Stimulated activated naive CD8-positive, alpha-beta T cell treated with anti-CD3 and anti-CD28 coated beads, Interleukin-15, Interleukin-2, amounts not matched to agents 100 ng/mL and 50 ng/mL, for 24 hours (primary cell): ENCODE measurements at regions not wholly inside any gene's neighbourhood (a gene's known extent, or its start where the extent isn't known, plus 50 kb on each side); places are given as distances from the start of the nearest gene placed in this dataset.
"Not testable (repeated sequence)": the region's sequence is repeated elsewhere in the genome, so short reads cannot be mapped to it uniquely, and the experiment has no call there.

Experiments used
- H3K27ac Mint-ChIP-seq: one replicate; pipeline ENCODE4 v1.8.0; 2021; ENCODE audit warnings: mild to moderate bottlenecking, mixed read lengths
- H3K27me3 Mint-ChIP-seq: one replicate; pipeline ENCODE4 v1.8.0; 2021; ENCODE audit warnings: mixed read lengths
- H3K36me3 Mint-ChIP-seq: one replicate; pipeline ENCODE4 v1.8.0; 2021; ENCODE audit warnings: low read depth, mixed read lengths
- H3K4me1 Mint-ChIP-seq: one replicate; pipeline ENCODE4 v1.8.0; 2021; ENCODE audit warnings: low read depth, mixed read lengths
- H3K4me3 Mint-ChIP-seq: one replicate; pipeline ENCODE4 v1.8.0; 2021; ENCODE audit warnings: mild to moderate bottlenecking, mixed read lengths
- H3K9me3 Mint-ChIP-seq: one replicate; pipeline ENCODE4 v1.8.0; 2021; ENCODE audit warnings: mixed read lengths

DNA sequence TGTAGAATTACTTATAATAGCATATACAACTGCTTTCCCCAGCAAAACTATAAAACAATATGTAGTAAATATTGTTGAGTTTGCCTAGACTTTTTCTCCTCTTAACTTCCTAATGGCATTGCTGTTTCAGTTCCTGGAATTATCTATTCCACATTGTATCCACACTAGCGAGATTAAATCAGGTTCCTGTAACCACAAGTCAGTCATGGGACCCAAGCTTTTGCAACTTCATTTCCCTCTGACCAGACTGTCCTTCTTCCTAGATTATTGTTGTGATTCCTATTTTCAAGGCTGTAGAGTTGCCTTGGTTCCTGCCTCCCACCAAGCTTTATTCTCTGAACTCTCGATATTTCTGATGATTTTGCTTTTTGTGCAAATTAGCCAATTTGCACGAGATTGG, 173.3 kb upstream of the ZNF804B start:
- no peaks in the 10 kb centered on the region for H3K36me3 Mint-ChIP-seq
- no peaks in the 10 kb centered on the region for H3K4me1 Mint-ChIP-seq
- H3K27ac Mint-ChIP-seq = no peak overlapping the region
- no peak overlapping the region for H3K4me3 Mint-ChIP-seq
- no peaks in the 10 kb centered on the region for H3K27me3 Mint-ChIP-seq
- no peaks in the 10 kb centered on the region for H3K9me3 Mint-ChIP-seq

DNA sequence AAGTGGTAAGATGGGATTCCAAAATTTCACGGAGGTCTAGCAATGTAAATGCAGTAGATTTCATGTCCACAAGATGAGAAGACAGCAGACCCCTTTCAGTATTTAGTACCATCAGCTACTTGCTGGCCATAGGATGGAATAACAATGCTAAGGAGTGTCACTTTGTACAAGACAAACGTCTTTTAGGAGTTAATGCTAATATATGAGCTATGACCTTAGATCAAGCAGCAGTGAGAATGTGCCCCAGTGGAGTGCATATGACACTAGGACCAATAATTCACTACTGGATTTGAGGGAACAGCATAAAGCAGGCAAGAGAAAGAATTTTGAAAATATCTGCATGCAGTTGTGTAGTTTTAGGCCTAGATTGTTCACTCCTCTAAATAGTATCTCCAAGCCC, 182.8 kb upstream of the ZNF804B start:
- Mint-ChIP-seq H3K4me3 (no peak overlapping the region), H3K27me3 (no peaks in the 10 kb centered on the region), H3K36me3 (no peaks in the 10 kb centered on the region), H3K9me3 (peaks cover 3% of the 10 kb centered on the region), H3K27ac (no peak overlapping the region), H3K4me1 (no peaks in the 10 kb centered on the region)

DNA sequence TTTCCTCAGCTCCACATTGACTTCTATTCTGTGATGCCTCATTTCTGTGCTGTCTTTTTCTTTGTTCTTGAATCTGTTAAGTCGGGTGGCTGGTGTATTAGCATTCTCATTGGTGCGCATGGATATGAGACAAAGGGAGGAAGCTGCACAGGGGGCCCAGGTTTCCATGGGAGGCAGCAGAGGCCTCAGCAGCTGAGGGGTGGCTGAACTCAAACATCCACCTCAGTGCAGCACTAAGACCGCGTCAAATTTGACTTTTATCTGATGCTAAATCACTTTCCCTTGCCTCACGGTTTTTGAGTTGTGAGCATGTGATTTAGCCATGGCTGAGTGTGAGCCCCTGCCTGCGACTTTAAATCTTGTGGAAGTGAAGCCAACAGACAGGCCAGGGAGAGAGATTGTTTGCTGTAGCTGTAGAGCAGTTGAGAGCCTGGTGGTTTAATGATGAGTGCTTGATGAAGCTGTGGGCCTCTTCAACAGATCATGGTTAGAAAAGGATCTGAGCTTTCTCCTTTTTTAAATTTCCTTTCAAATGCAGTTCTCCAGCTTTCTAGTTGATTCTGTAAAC, 193.3 kb upstream of the ZNF804B start:
- no peaks in the 10 kb centered on the region for H3K9me3 Mint-ChIP-seq
- no peaks in the 10 kb centered on the region for H3K4me1 Mint-ChIP-seq
- no peak overlapping the region for H3K27ac Mint-ChIP-seq
- H3K4me3 Mint-ChIP-seq = no peak overlapping the region
- H3K27me3 Mint-ChIP-seq = no peaks in the 10 kb centered on the region
- no peaks in the 10 kb centered on the region for H3K36me3 Mint-ChIP-seq

DNA sequence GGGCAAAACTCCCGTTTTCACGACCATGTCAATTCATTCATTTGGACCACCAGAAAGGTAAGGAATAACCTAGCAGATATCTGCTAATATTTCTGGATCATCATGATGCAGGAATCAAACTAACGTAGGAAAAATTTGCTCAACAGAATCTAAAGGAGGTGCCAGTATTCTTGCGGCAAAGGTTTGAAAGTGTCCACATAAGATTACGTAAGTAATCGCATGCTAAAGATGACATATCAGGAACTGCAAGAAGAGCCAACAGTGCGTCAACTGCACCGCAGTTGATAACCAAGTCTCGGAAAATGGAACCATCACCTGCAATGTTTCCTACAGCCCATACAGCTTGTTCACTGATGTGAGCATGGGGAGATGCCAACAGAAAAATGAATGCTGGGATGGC, 194.1 kb upstream of the ZNF804B start:
- H3K27me3 Mint-ChIP-seq = no peaks in the 10 kb centered on the region
- H3K36me3 Mint-ChIP-seq = no peaks in the 10 kb centered on the region
- H3K27ac Mint-ChIP-seq = no peak overlapping the region
- no peak overlapping the region for H3K4me3 Mint-ChIP-seq
- H3K9me3 Mint-ChIP-seq = no peaks in the 10 kb centered on the region
- no peaks in the 10 kb centered on the region for H3K4me1 Mint-ChIP-seq

DNA sequence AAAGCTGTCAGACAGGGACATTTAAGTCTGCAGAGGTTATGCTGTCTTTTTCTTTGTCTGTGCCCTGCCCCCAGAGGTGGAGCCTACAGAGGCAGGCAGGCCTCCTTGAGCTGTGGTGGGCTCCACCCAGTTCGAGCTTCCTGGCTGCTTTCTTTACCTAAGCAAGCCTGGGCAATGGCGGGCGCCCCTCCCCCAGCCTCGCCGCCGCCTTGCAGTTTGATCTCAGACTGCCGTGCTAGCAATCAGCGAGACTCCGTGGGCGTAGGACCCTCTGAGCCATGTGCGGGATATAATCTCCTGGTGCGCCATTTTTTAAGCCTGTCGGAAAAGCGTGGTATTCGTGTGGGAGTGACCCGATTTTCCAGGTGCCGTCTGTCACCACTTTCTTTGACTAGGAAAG, 203.1 kb upstream of the ZNF804B start:
- H3K27me3 Mint-ChIP-seq, H3K4me3 Mint-ChIP-seq, H3K4me1 Mint-ChIP-seq, H3K9me3 Mint-ChIP-seq, H3K27ac Mint-ChIP-seq, H3K36me3 Mint-ChIP-seq: not testable (repeated sequence)

DNA sequence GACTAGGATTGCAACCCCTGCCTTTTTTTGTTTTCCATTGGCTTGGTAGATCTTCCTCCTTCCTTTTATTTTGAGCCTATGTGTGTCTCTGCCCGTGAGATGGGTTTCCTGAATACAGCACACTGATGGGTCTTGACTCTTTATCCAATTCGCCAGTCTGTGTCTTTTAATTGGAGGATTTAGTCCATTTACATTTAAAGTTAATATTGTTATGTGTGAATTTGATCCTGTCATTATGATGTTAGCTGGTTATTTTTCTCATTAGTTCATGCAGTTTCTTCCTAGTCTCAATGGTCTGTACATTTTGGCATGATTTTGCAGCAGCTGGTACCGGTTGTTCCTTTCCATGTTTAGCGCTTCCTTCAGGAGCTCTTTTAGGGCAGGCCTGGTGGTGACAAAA, 204.7 kb upstream of the ZNF804B start:
- H3K27me3 Mint-ChIP-seq, H3K4me3 Mint-ChIP-seq, H3K4me1 Mint-ChIP-seq, H3K9me3 Mint-ChIP-seq, H3K27ac Mint-ChIP-seq, H3K36me3 Mint-ChIP-seq: not testable (repeated sequence)

DNA sequence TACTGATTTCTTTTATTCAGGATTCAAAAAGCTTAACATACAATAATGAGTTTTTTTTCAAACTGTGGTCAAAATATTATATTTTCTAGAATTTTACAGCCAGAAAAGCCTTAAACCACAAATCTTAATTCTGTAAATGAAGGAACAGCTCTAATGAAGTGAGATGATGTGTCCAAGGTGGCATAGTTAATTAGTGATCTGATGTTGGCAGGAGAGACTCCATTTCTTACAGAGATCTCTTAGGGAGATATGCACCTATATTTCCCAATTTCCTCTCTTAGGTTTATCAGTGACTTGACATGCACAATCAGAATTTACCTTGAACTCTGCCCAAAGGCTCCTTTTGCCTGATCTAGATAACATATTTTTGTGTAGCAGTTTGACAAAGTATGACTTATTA, 211.1 kb upstream of the ZNF804B start:
- no peak overlapping the region for H3K4me3 Mint-ChIP-seq
- H3K4me1 Mint-ChIP-seq = no peaks in the 10 kb centered on the region
- no peak overlapping the region for H3K27ac Mint-ChIP-seq
- peaks cover 9% of the 10 kb centered on the region for H3K9me3 Mint-ChIP-seq
- no peaks in the 10 kb centered on the region for H3K27me3 Mint-ChIP-seq
- peaks cover 3% of the 10 kb centered on the region for H3K36me3 Mint-ChIP-seq

DNA sequence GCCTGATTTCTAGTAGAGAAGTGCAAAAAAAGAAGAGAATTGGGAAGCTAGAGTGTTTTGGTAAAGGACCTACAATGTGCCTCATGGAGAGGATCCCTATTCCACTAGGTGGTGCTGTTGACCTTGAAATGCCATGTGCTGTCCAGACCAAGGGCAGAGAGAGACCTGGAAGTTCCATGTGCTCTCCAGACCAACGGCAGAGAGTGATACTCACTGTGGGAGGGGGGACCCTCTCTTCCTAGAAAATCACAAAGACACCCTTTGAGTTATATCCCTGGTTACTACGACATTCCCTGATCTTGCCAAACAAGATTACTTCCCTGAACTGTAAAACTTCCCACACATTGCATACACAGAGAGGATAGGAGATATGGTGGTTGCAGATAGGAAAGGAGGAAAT, 212.7 kb upstream of the ZNF804B start:
- Mint-ChIP-seq H3K9me3 (peaks cover 9% of the 10 kb centered on the region), H3K36me3 (peaks cover 3% of the 10 kb centered on the region), H3K4me3 (no peak overlapping the region), H3K27me3 (no peaks in the 10 kb centered on the region), H3K4me1 (no peaks in the 10 kb centered on the region), H3K27ac (no peak overlapping the region)

DNA sequence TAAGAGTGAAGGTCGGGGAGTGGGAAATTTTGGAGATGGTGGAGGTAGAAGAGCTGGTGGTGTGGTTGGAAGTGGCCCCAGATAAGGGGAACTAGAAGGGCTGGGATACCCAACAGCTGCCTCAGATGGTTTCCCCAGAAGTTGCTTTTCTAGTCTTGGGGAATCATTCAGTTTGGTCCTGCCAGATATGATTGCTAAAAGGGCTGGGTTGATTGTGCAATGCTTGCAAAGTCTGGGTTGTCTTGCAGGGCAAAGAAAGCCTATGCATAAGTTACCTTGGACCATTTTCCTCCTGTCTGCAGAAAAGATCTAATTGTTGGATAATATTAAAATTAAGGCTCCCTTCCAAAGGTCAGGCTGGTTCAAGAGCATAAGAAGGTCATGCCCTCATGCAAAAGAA, 213.8 kb upstream of the ZNF804B start:
- H3K36me3 Mint-ChIP-seq = peaks cover 3% of the 10 kb centered on the region
- H3K4me3 Mint-ChIP-seq = no peak overlapping the region
- no peaks in the 10 kb centered on the region for H3K4me1 Mint-ChIP-seq
- H3K27ac Mint-ChIP-seq = no peak overlapping the region
- H3K9me3 Mint-ChIP-seq = peaks cover 9% of the 10 kb centered on the region
- H3K27me3 Mint-ChIP-seq = no peaks in the 10 kb centered on the region

DNA sequence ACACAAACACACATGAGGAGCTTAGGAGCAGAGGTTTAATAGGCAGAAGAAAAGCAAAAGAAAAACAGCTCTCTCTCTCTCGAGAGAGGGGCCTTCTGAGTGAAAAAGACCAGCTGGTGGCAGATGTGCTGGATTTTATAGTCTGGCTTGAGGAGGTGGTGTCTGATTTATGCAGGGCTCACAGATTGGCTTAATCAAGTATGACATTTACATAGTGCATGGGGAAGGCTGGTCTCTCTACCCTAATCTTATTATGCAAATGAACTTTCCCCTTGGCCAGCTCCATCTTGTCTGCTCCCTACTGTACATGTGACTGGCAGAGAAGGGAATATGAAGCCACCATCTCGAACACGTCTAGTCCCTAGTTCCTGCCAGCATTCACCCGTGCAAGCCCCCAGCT, 219.5 kb upstream of the ZNF804B start:
- Mint-ChIP-seq H3K27me3 (no peaks in the 10 kb centered on the region), H3K9me3 (peaks cover 5% of the 10 kb centered on the region), H3K27ac (no peak overlapping the region), H3K36me3 (no peaks in the 10 kb centered on the region), H3K4me3 (no peak overlapping the region), H3K4me1 (no peaks in the 10 kb centered on the region)

DNA sequence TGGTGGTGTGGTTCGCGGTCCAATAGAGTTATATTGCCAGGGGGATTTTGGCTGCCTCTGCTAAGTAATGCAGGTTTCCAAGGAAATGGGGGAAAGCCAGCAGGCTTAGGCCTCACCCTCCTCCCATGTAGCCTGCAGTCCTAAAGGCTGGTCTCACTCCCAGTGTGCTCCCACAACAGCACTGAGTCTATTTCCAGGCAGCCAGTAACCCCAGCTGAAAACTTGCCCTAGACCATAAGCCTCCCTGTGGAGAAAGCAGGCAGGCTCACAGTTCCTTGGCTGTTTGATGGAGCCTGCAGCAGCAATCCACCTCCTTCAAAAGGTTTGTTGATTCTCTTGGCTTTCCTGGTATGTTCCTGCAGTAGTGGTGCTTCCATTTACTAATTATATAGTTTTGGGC, 220.0 kb upstream of the ZNF804B start:
- no peak overlapping the region for H3K27ac Mint-ChIP-seq
- no peaks in the 10 kb centered on the region for H3K27me3 Mint-ChIP-seq
- no peaks in the 10 kb centered on the region for H3K36me3 Mint-ChIP-seq
- H3K4me1 Mint-ChIP-seq = no peaks in the 10 kb centered on the region
- H3K4me3 Mint-ChIP-seq = no peak overlapping the region
- H3K9me3 Mint-ChIP-seq = peaks cover 5% of the 10 kb centered on the region

DNA sequence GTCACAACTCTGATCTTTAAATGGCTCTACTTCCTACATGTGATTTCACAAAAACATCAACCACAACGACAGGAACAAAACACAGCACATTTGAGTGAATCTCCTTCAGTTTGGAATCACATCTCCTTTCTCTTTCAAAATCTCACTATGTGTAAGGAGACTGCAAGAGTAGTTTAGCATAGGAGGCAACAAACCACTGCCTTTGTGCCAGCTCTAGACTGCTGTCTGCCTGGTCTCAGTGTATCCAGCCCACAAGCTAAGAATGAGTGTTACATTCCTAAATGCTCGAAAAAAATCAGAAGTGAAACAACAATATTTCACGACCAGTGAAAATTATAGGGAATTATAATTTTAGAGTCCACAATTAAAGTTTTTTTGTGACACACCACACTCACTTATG, 217.0 kb upstream of the STEAP4 start:
- H3K36me3 Mint-ChIP-seq = no peaks in the 10 kb centered on the region
- peaks cover 1% of the 10 kb centered on the region for H3K9me3 Mint-ChIP-seq
- H3K4me3 Mint-ChIP-seq = no peak overlapping the region
- H3K27me3 Mint-ChIP-seq = no peaks in the 10 kb centered on the region
- H3K4me1 Mint-ChIP-seq = no peaks in the 10 kb centered on the region
- no peak overlapping the region for H3K27ac Mint-ChIP-seq

DNA sequence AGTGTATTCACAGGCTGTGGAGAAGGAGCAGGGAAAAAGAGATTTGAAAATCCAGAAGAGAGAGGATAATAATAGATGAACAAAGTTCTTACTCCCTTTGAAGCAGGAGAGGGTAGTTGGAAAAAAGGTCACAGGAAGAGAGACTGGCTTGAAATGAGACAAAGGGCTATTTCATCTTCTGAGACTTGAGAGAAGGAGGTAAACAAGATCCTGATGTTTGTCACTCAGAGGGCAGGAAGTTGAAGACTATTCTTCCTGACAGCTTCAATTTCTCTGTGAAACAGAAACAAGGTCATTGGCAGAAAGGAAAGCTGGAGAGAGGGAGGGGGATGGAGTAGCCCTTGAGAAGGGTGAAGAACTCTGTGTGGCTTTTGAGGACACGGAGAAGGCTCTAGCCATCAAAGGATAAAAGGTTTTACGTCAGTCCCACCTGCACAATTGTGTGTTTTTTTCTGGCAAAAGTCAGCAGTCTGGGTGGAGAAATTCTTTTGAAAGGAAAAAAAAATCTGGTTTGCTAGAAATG, 216.1 kb upstream of the STEAP4 start:
- H3K36me3 Mint-ChIP-seq = no peaks in the 10 kb centered on the region
- H3K27ac Mint-ChIP-seq = no peak overlapping the region
- no peaks in the 10 kb centered on the region for H3K4me1 Mint-ChIP-seq
- H3K9me3 Mint-ChIP-seq = no peaks in the 10 kb centered on the region
- H3K4me3 Mint-ChIP-seq = no peak overlapping the region
- no peaks in the 10 kb centered on the region for H3K27me3 Mint-ChIP-seq

DNA sequence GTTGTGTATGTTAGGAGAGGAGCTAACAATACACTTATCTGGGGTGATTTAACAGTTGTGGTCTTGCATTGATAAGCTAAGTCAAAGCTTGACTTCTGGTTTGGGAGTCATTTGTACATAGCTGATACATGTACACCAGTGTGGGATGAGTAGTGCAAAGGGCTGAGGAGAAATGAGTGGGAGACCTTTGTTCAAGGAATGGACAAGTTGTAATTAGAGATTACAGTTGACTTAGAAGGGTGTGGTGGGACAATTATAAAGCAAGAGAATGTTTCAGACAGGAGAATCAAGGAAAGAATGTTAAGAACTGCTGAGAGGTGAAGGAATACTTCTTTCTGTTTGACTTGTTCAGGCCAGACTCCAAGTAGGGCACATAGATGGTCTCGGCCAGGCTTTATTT, 209.7 kb upstream of the STEAP4 start:
- no peak overlapping the region for H3K27ac Mint-ChIP-seq
- H3K27me3 Mint-ChIP-seq = no peaks in the 10 kb centered on the region
- H3K36me3 Mint-ChIP-seq = no peaks in the 10 kb centered on the region
- H3K4me3 Mint-ChIP-seq = no peak overlapping the region
- H3K4me1 Mint-ChIP-seq = no peaks in the 10 kb centered on the region
- no peaks in the 10 kb centered on the region for H3K9me3 Mint-ChIP-seq

DNA sequence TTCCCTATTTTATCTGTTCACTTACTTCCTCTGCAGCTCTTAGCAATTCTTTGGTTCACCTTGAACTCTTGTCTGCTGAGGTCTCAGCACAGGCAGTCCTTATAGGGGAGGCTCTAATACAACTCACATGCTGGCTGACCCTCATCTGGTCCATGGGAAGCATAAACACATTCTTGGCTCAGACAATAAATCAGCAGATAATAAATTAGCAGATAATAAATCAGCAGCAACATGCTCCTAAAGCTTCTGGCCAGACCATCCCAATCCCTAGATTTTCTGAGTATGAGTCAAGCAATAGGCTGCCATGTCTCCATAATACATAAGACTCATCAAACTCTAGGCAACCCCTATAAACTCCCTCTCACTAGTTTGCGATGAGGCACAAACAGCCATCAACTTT, 208.6 kb upstream of the STEAP4 start:
- Mint-ChIP-seq H3K27ac (no peak overlapping the region), H3K36me3 (no peaks in the 10 kb centered on the region), H3K4me1 (no peaks in the 10 kb centered on the region), H3K27me3 (no peaks in the 10 kb centered on the region), H3K4me3 (no peak overlapping the region), H3K9me3 (no peaks in the 10 kb centered on the region)

DNA sequence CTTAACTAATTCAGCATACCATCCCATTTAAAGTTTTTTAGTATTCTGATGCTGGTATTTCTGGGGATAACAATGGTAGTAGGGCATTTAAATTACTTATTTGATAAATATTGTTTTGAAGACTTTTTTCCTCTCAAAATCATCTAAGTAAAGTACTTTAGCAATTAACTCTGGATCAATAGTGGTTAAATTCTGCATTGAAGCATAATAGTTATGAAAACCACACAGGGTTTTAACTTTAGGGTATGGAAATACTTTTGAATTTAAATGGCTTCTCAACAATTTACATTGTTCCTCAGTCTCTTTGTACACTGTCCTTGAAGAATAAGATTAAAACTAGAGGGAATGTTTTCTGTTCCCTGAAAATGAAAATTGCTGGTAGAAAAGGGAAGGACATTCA, 202.6 kb upstream of the STEAP4 start:
- H3K4me3 Mint-ChIP-seq = no peak overlapping the region
- no peaks in the 10 kb centered on the region for H3K36me3 Mint-ChIP-seq
- H3K27ac Mint-ChIP-seq = no peak overlapping the region
- no peaks in the 10 kb centered on the region for H3K9me3 Mint-ChIP-seq
- H3K4me1 Mint-ChIP-seq = no peaks in the 10 kb centered on the region
- no peaks in the 10 kb centered on the region for H3K27me3 Mint-ChIP-seq
